SK-N-SH (cell line): ENCODE measurements at regions not wholly inside any gene's neighbourhood (a gene's known extent, or its start where the extent isn't known, plus 50 kb on each side); places are given as distances from the start of the nearest gene placed in this dataset.

ENCODE experiments used
- CTCF ChIP-seq: fragments of 200-600 bp; sonication (generic); IDR thresholded peaks from 2 replicates; pipeline ENCODE4 v1.6.1; 2017; ENCODE audit warnings: antibody characterized with exemption, mild to moderate bottlenecking, moderate library complexity
- EZH2phosphoT487 ChIP-seq: fragments of 200-600 bp; sonication (generic); IDR thresholded peaks from 2 replicates; pipeline ENCODE4 v1.6.1; 2017; ENCODE audit warnings: low read depth, mixed run types, mild to moderate bottlenecking, antibody characterized with exemption, moderate library complexity, borderline replicate concordance
- SIN3A ChIP-seq: IDR thresholded peaks from 2 replicates; pipeline ENCODE4 v1.6.1; 2012; ENCODE audit warnings: low read depth, mild to moderate bottlenecking, low read length, moderate library complexity, borderline replicate concordance
- USF2 ChIP-seq: fragments of 150-350 bp; IDR thresholded peaks from 2 replicates; pipeline ENCODE4 v1.6.1; 2017; ENCODE audit warnings: antibody characterized with exemption, low read length, low read depth, borderline replicate concordance

- TF ChIP-seq CTCF, result no peak
- TF ChIP-seq EZH2phosphoT487, result no peak
- no peak for TF ChIP-seq USF2
- TF ChIP-seq SIN3A, result no peak
These were observed 697.2 kb upstream of the SLC8A1 start for GRCh38 chr2:41149054-41149453.
